ENCODE measurements at regions not wholly inside any gene's neighbourhood (a gene's known extent, or its start where the extent isn't known, plus 50 kb on each side); places are given as distances from the start of the nearest gene placed in this dataset.

GRCh38 chr2:60603533-60604190 is 50.2 kb upstream of the BCL11A start:
- no peak for DNase-seq (ENCODE audit: low read depth)

DNA sequence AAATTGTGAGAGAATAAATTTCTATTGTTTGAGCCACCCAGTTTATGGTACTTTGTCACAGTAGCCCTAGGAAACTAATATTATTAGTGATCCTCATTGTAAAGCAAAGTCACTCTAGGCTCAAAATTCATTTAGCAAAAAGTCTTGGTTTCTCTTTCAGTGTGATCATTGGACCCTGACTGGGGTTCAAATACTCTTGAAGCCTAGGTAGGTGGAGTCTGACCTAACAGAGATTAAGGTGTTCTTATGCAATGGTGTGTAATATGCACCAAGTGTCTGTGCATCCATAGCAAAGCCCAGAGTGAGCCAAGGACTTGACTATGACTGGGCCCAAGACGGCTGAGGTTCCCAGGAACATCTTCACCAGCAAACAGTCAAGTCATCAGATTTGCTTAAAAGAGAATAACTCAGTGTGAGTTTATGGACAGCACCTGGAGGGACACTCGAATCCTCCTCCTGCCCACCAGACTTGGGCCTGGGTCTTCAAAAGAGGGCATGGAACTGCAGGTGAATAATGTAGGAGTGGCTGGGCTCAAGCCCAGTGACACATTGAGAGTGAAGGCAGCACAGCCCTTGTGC is 51.1 kb upstream of the BCL11A start:
- DNase-seq (ENCODE audit: low read depth): no peak

DNA sequence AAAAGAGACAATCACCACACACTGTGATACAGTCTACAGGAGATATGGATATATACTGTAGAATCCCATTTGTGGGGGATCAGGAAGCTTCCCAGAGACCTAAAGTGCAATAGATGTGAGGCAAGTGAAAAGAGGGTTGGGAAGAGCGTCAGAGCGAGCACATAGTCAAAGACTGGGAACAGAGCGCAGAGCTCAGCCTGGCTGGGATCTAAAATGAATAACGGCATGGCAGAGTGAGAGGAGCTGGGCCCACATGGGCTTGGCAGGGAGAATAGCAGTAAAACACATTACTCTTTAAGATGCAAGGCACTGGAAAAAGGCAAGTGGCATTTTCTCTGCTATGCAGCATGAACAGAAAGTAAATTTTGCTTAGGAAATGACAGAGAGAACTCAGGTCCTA is 52.4 kb upstream of the BCL11A start:
- no peak for DNase-seq (ENCODE audit: low read depth)

DNA sequence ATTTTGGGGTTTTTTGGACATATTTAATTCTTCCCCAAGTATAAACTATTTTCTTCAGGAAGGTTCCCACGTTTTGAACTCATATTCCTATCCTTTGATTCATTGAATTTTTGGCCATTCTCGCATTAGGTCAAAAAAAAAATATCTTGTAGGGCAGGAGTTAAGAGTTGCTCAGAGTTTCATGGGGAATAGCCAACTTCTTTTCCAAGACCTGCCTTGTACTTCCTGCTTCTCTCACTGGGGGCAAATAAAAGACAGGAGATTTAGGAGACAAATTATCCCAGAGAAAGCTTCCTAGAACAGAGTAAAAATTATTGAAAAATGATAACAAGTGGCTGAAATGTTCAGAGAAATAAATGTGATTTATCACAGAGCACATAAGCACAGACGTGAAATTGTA is 55.2 kb upstream of the BCL11A start:
- DNase-seq (ENCODE audit: low read depth): no peak

DNA sequence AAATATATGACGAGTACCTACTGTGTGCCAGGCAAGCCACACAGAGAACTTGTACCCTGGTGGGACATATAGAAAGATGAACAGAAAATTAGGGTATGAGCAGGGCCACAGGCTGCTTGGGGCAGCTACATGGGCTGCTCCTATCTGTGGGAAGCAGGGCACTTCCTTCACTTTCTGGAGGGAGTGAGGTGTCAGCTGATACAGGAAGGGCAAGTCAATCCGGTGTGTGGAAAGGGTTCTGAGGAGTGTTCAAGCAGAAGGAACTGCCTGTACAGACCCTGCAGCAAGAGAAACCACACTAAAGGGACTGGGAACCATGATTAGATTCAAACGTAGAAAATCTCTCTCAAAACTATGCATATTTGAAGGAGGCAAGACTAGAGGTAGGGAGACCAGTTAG is 58.6 kb upstream of the BCL11A start:
- DNase-seq (ENCODE audit: low read depth): no peak

DNA sequence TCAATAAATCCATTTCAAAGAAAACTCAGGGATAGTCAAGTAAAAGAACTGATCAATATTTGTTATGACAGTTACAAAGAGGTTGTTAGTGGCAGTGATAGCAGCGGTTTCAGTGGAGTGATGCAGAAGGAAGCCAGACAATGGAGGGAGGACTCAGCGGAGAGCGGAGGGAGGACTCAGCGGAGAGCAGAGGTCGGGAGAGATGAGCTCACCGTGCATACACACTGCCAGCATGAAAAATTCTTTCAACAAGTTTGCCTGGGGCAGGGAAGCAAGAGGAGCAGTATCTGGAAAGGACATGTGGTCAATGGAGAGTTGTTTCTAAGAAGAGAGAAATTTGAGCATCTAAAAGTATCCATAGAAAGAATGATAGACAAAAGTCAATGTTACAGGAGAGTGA is 60.9 kb upstream of the BCL11A start:
- no peak for DNase-seq (ENCODE audit: low read depth)

- DNase-seq (ENCODE audit: low read depth): no peak
These were observed 68.4 kb upstream of the BCL11A start for GRCh38 chr2:60621688-60622429.

DNA sequence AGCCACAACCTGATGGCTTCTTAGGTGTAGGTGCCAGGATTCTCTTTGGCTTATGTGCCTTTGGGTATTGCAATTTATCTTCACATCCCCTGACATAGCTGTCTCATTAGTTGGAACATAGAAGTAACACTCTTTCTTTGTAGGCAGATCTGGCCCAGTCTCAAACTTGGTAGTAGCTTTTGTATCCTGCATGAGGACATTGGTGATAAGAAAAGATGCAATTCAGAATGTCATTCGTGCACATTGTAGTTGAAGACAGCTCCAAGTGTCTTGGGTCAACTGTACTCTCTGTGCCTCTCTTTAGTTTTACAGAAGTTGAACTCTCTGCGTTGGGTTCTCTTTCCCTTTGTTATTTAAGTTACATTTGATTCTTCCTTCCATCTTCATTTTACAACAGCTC is 69.6 kb upstream of the BCL11A start:
- no peak for DNase-seq (ENCODE audit: low read depth)

- DNase-seq (ENCODE audit: low read depth): no peak
These were observed 74.0 kb upstream of the BCL11A start for GRCh38 chr2:60627412-60627811.

- no peak for DNase-seq (ENCODE audit: low read depth)
These were observed 74.6 kb upstream of the BCL11A start for GRCh38 chr2:60628026-60628425.

- no peak for DNase-seq (ENCODE audit: low read depth)
These were observed 75.3 kb upstream of the BCL11A start for GRCh38 chr2:60628615-60629304.

- DNase-seq (ENCODE audit: low read depth): no peak
These were observed 75.8 kb upstream of the BCL11A start for GRCh38 chr2:60629305-60629662.

- DNase-seq (ENCODE audit: low read depth): no peak
These were observed 76.4 kb upstream of the BCL11A start for GRCh38 chr2:60629801-60630385.

DNA sequence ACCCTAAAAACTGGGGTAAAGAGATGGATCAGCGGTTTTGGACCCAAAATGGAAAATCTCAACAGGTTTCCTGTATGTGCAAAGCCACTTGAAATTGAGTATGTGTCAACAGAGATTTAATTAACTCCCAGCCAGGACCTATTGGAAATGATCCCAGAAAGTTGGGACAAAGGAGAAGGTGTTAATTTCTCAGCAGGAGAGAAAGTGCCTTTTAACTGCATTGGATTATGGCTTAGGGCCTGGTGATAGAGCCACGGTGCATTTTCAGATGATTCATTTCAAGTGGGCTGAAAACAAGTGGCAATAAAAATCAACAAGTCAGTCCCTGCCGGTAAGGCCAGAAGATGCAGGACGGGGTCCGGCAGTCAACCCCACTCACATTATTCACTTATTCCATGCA is 80.2 kb upstream of the BCL11A start:
- DNase-seq (ENCODE audit: low read depth): peak; percentile 3

- peak; percentile 39 for DNase-seq (ENCODE audit: low read depth)
These were observed 81.0 kb upstream of the BCL11A start for GRCh38 chr2:60634438-60634837.

GRCh38 chr2:60641811-60642788 is 88.6 kb upstream of the BCL11A start:
- DNase-seq (ENCODE audit: low read depth): peak; percentile 35

DNA sequence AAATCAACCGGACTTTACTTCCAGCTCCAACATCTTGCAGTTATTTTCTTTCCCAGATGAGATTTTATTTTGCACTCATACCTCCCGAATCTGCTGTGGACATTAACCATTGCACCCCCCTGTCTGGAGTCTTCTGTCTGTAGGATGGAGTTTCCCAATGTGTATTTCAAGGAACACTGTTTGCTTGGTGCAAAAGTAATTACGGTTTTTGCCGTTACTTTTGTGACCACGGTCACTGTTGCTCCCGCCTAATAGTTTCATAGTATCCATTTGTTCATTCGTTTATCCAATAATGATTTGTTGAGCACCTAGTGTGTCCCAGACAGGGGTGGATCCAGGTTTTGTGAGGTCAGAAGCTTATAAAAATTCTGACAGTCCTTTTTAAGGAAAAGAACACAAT is 90.3 kb upstream of the BCL11A start:
- DNase-seq (ENCODE audit: low read depth): no peak

GRCh38 chr2:60644951-60645350 is 91.5 kb upstream of the BCL11A start:
- DNase-seq (ENCODE audit: low read depth): no peak

- DNase-seq (ENCODE audit: low read depth): no peak
These were observed 94.7 kb upstream of the BCL11A start for GRCh38 chr2:60648191-60648590.

- DNase-seq (ENCODE audit: low read depth): no peak
These were observed 96.3 kb upstream of the BCL11A start for GRCh38 chr2:60649721-60650120.

- DNase-seq (ENCODE audit: low read depth): peak; percentile 7
These were observed 99.4 kb upstream of the BCL11A start for GRCh38 chr2:60652832-60653340.

Measured in Daoy (cell line).